NCI-H1694 treated with DMSO at 0.1 percent for 48 hours (cell line): ENCODE measurements at regions not wholly inside any gene's neighbourhood (a gene's known extent, or its start where the extent isn't known, plus 50 kb on each side); places are given as distances from the start of the nearest gene placed in this dataset.

Experiments used
- DNase-seq: peaks from one replicate; lab custom pipeline; 2025; lab: John Stamatoyannopoulos, UW

- no peak for DNase-seq
Measured at GRCh38 chr5:63726496-63726895, 235.7 kb downstream of the HTR1A start.

DNA sequence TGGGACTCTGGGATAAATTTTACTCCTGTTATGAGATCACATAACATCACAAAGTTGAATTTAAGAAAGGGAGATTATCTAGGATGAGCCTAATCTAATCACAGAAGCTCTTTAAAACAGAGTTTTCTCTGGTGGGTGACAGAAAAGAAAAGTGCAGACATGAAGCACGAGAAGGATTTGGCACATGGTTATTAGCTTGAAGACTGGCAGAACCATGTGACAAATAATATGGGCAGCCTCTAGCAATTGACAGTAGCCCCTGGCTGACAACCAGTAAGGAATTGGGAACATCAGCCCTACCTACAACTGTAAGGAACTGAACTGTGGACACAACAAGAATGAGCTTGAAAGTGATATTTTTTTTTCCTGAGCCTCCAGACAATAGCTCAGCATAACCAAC, 243.1 kb downstream of the HTR1A start:
- no peak for DNase-seq

DNA sequence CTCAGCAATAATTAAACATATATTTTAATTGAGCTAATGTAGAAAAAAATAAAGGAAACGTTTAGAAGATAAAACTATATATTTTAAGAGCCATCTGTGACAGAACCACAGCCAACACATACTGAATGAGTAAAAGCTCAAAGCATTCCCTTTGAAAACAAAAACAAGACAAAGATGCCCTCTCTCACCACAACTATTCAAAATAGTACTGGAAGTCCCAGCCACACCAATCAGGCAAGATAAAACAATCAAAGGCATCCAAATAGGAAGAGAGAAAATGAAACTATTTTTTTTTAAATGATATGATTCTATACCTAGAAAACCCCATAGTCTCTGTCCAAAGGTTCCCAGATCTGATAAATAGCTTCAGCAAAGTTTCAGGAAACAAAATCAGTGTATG, 262.0 kb downstream of the HTR1A start:
- DNase-seq = no peak

- no peak for DNase-seq
Measured at GRCh38 chr5:63697811-63698210, 264.4 kb downstream of the HTR1A start.

GRCh38 chr5:63690546-63690945, 271.7 kb downstream of the HTR1A start:
- no peak for DNase-seq

DNA sequence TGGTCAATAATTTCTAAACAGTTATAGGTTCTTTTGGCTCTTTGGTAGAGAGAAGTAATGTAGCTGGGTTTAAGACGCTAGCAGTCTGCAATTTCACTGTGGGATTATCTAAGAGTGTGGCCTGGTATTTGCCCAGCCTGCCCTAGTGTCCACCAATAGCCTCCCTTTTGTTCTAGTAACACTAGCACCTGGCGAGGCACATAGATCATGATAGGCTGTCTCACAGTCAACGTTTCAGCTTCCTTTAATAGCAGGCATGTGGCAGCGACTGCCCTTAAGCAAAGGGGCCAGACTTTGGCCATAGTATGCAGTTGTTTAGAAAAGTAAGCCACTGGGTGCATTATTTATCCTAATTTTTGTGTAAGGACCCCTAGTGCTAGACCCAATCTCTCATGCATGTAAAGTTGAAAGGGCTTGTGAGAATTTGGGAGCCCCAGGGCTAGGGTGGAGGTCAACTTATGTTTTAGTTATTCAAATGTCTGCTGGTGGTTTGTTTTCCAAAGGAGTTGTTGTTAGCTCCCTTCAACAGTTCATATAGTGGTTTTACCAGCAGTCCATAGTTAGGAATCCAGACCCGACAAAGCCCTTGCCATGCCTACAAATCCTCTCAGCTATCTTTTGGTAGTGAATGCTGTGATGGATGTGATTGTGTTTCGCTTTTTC, 274.3 kb downstream of the HTR1A start:
- DNase-seq = no peak

DNA sequence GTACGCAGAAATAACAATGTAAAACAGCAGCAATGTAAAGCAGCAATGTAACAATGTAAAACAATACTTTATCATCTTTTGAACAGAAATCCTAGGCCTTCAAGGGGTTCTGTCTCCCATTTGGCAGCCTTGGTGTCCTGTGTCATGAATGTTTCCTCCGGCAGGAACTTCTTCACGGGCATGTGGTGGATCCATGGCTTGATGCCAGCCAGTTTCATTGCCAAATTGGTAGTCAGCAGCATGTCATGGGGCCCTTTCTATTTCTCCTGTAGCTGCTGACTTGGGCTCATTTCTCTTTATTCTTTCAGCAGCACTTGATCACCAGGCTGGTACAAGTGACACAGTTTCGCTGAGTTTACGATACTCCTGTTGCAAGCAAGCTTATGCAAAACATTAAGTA, 275.3 kb downstream of the HTR1A start:
- peak; percentile 54 for DNase-seq

DNA sequence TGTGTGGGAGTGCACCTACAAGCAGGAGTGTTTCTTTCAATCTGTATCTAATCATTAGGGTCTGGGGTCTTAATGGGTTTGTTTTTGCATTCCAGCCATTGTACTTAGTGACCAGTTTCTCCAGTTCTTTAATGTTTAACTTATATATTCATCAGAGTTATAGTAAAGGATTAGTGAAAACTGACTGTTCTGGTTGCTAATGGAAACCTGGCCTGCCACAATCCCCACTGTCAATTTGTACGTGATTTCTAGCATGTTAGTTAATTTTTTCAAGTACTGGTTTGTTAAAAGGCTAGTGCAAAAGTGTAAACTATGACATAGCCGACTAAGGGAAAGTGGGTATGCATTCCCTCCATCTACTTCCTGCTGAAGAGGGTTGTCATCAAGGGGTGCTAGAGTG, 276.1 kb downstream of the HTR1A start:
- DNase-seq = no peak

GRCh38 chr5:63685454-63685853, 276.8 kb downstream of the HTR1A start:
- no peak for DNase-seq

GRCh38 chr5:63674881-63675280, 287.4 kb downstream of the HTR1A start:
- no peak for DNase-seq

- peak; percentile 14 for DNase-seq
Measured at GRCh38 chr5:63655043-63655442, 307.2 kb downstream of the HTR1A start.

DNA sequence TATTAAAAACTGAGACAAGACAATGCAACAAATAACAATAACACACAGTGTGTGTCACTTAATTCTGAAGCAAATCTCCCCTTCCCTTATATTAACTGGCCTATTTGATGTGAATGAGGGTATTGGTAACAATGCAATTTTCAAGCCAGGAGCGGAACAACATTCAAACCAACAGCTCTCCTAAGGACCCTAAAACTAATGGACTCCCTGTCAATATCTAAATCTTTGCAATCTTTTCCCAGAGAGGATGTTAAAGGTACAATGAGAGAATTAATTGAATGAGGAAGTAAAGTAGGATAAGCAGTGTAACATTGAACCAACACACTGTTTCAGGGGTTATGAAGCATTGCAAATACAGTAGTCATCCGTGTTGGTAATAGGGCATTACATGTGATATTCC, 311.7 kb downstream of the HTR1A start:
- no peak for DNase-seq

GRCh38 chr5:63648376-63648775, 313.9 kb downstream of the HTR1A start:
- no peak for DNase-seq

- no peak for DNase-seq
Measured at GRCh38 chr5:63629951-63630630, 332.2 kb downstream of the HTR1A start.

GRCh38 chr5:63613442-63613841, 348.8 kb downstream of the HTR1A start:
- no peak for DNase-seq

DNA sequence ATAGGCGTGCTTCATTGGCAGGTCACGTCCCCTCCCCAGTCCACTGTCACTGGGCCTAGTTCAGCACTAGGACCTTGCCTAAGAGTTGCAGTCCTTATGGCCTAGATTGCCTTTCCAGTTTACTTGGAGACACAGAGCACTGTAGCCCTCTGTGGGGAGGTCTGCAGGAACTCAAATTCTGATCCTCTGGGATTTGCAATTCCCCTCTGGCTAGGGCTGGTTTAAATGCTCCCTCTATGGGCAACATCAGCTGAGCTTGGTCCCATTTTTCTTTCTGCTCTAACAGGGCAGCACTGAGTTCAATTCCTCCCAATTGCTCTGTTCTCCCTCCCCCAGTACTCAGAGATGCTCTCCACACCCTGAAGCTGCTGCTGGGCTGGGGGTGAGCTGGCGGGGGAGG, 358.2 kb downstream of the HTR1A start:
- DNase-seq = no peak

GRCh38 chr5:63602971-63603370, 359.3 kb downstream of the HTR1A start:
- DNase-seq = no peak

DNA sequence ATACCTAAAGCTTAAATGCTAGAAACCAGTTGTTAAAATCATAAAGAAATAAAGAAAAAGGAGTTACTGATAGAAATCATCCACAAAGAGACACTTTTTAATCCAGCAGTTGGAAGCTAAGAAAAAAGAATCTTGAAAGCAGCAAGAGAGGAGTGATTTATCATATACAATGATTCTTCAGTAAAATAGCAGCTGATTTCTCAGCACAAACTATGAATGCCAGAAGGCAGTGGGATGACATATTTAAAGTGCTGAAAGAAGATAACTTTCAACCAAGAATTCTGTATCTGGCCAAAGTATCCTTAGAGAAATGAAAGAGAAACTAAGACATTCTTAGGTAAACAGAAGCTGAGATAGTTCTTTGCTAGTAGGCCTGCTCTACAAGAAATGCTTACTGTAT, 366.0 kb downstream of the HTR1A start:
- DNase-seq = no peak

- no peak for DNase-seq
Measured at GRCh38 chr5:63573380-63573779, 388.9 kb downstream of the HTR1A start.

DNA sequence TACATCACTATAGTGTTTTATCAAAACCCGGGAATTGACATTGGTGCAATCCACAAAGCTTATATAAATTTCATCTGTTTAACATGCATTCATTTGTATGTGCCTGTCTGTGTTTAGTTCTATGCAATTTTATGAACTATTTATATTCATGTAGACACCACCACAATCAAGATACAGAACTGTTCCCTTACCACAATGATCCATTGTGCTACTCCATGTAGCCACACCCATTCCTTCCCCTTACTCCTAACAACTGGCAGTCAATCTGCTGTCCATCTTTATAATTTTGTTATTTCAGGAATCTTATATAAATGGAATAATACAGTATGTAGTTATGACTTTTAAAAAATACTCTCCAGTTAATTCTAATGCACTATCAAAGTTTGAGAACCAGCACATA, 389.5 kb downstream of the HTR1A start:
- DNase-seq = no peak

- no peak for DNase-seq
Measured at GRCh38 chr5:63570752-63571151, 391.5 kb downstream of the HTR1A start.

DNA sequence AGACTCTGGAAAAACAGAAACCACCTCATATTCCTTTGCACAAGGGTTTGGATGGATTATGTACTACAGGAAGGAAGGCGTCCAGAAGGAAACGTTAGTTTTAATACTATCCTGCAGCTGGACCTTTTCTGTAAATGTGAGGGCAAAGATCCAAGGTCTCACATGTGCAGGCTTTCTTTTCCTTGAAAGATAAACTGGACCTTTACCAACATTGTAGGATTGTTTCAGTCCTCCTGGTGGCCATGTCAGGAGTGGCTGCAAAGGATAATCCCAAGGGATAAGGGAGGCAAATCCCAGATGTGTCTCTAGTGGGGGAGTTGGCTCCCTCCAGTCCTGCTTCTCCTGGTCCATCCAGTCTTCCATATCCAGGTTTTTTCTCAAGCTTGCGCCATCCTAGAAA, 397.5 kb downstream of the HTR1A start:
- no peak for DNase-seq

DNA sequence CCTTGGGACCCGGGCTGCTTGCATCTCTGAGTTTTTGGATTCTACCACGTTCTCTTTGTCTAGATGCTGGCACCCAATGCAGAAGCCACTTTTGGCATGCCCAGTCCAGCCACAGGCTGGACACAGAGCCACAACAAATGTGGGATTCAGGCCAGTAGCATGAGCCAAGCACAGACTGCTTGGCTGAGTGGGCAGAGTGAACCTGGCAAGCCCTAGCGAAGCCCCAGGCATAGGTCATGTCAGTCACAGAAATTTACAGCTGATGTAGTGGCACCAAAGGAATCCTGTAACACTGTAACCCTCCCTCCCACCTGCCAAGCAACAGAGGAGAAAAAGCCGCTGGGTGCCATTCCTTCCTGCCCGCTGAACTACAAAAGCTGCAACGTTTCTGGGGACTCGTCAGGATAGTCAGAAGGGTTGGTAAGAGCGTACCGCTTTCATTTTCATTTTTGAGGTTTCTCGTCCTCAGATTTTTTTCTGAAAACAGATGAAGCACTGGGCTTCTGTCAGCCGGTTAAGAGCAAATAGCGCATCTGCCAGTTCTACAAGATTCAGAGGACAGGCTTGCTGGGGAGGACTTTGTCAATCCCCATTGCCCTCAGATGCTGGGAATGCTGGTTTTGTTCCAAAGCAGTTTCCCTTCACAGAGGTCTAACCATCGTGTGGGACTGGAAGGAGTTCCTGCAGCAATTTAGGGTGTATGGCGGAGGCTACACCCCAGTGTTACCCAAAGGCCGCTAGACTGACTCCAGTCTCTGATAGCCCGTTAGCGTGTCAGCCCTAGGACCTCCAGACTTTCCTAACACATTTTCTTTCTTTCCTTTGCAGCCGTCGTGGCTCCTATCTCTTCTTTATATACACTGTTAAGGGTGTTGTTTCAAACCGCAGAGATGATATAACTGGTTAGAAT, 399.0 kb downstream of the HTR1A start:
- DNase-seq = no peak
